Activated naive CD4-positive, alpha-beta T cell treated with Interleukin-2 at 50 U/mL for 16 hours (primary cell): ENCODE measurements at regions not wholly inside any gene's neighbourhood (a gene's known extent, or its start where the extent isn't known, plus 50 kb on each side); places are given as distances from the start of the nearest gene placed in this dataset.
"Not testable (repeated sequence)": the region's sequence is repeated elsewhere in the genome, so short reads cannot be mapped to it uniquely, and the experiment has no call there.

Experiments
- DNase-seq: peaks from one replicate; pipeline ENCODE4 v3.0.0-alpha.2; 2020

- DNase-seq = no peak
Measured at GRCh38 chr5:167918813-167919483, 372.5 kb upstream of the WWC1 start.

- no peak for DNase-seq
Measured at GRCh38 chr5:167920589-167920988, 370.9 kb upstream of the WWC1 start.

DNA sequence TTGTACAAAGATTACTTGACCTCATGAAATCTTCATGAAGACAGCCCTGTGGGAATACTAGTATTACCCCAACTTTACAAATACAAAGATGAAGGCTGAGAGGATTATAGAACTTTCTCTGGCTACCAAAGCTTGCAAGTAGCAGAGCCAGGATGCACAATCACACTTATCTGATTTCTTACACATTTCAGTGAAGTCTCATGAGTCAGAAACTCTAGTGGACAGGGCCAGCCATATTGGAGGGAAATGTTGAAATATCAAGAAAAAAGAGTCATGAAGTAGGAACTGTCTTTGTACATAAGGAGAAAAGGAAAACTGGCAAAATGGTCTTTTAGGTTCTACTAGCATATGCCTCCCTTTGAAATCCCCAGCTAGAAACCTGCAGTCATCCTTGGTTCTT is 369.6 kb upstream of the WWC1 start:
- DNase-seq = no peak

DNA sequence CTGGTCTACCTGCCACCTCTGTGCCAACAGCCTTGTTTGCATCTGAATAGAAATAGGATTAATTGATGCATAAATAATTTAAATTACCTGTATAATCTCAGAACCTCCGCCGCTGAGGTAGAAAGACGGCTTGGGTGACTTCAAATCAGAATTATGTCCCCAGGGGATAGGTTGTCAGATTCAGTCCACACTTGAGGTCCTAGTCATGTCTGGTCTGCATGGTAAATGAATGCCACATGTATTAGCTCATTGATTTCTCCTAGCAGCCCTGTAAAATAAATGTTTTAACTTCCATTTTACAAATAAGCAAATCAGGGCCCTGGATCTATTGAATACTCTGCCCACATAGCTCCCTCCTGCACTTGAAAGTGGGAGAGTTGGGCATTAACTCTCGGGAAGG is 368.0 kb upstream of the WWC1 start:
- DNase-seq = no peak

DNA sequence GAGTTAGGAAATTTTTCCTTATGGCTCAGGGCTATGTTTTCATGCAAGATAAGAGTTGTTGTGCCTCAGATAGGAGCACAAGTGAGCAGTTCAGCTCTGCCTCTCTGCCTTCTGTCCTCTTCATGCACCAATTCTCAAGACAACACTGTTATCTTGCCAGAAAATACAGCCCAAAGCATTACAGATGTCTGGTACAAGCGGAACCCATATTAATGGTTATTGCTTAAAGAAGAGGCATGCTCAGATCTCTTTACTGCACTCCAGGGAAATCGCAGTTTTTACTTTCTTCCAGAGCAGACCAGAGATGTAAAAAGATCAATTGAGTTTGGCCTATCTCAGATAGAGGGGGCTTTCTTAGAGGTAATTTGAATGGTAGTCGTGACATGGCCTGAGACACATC is 361.6 kb upstream of the WWC1 start:
- DNase-seq = no peak

GRCh38 chr5:167934551-167934971 is 356.9 kb upstream of the WWC1 start:
- no peak for DNase-seq

GRCh38 chr5:167936022-167936421 is 355.4 kb upstream of the WWC1 start:
- DNase-seq = no peak

DNA sequence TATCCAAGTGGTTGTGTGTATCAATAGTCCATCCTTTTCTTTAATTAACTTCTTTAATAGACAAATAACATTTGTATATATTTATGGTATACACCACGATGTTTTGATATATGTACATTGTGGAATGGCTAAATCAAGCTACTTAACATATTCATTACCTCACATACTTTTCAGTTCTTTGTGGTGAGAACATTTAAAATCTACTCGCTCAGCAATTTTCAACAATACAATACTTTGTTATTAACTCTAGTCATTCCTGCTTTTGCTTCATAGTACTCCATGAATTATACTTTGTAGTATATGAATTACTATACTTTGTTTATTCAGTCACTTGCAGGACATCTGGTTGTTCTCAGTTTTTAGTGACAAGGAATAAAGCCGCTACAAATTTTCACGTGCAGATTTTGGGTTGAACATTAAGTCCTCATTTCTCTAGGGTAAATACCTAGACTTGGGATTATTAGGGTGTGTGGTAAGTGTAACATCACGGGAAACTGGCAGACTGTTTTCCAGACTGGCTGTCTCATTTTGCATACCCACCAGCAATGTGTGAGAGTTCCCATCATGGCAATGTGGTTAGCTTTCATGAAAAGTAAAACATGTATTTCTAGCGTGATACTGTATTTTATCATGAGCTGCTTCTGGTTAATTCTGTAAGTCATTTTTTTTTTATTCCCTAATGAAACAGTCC is 354.4 kb upstream of the WWC1 start:
- no peak for DNase-seq

DNA sequence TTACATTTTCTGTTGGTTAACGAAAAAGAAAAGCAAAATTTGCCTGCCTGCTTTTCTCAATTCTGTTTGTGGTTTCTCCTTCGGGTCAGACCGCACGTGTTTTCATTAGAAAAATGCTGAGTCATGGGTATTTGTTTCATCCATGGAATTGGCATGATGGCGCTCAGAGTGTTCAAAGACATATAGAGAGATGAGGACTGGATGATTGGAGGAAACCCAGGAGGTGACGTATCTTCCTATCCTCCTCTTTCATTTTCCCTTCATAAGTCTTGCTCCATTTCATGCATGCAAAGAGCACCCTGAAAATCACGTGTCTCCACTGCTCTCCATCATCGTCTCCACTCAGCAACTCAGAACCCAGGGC is 353.8 kb upstream of the WWC1 start:
- DNase-seq = no peak

- DNase-seq = no peak
Measured at GRCh38 chr5:167939686-167940085, 351.8 kb upstream of the WWC1 start.

- no peak for DNase-seq
Measured at GRCh38 chr5:167940911-167941310, 350.5 kb upstream of the WWC1 start.

DNA sequence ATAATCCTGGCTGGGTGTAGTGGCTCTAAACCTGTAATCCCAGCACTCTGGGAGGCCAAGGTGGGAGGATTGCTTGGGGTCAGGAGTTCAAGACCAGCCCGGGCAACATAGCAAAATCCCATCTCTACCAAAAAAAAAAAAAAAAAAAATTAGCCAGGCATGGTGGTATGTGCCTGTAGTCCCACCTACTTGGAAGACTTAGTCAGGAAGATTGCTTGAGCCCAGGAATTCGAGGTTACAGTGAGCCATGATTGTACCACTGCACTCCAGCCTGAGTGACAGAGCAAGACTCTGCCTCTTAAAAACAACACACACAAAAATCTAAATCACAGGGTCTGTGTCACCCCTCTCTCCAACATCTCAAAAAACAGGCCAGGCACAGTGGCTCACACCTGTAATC is 349.9 kb upstream of the WWC1 start:
- DNase-seq = not testable (repeated sequence)

DNA sequence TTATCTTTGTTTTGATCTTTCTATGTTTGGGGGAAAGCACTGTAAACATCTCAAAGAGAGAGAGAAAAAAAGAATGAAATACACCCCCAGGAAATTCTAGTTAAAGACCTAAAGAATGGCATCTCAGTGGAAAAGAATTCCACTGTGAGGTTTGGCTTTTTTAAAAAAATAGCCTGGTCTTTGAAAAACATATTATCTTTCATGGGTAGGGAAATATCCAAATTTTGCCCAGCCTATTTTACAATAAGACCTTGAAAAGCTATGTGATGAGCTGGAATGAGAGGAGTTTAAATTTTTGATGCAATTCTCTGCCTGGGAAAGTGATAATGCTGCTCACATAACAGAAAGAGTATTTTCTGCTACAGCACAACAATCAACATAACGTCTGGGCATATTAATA is 348.1 kb upstream of the WWC1 start:
- DNase-seq = no peak

- no peak for DNase-seq
Measured at GRCh38 chr5:167944121-167944852, 347.2 kb upstream of the WWC1 start.

- DNase-seq = no peak
Measured at GRCh38 chr5:167945542-167946384, 345.7 kb upstream of the WWC1 start.

DNA sequence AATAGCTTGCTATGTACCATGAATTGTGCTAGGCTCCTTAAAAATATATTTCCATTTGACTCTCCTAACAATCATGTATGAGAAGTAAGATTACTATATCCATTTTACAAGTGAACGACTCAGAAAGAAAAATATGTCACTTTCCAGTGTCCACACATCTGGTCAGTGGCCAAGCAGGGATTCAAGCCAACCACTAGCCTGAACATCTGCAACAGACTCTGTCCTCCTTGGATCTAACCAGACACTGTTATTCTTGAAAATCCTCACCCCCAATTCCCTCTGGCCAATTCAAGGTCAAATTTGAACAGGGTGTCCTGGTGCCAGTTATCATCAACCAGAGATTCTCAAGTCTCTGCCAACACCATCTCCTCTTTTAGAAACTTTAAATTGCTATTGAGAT is 344.1 kb upstream of the WWC1 start:
- no peak for DNase-seq

DNA sequence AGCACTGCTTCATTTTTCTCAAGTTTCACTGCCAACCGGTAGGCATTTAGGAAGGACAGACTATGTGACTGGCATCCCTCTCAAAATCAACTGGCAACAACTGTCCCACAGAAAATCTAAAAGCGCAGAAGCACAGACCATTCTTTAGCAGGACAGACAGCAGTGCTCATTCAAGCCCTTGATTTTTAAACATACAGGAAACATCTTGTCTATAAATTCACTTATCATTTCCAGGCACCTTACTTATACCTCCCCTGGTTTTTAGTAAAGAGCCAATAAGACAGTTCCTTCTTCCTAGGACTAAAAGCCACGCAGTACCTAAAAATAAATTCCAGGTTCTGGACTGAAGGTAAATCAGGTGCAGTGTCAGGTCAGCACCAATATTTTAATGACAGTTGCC is 343.2 kb upstream of the WWC1 start:
- no peak for DNase-seq

DNA sequence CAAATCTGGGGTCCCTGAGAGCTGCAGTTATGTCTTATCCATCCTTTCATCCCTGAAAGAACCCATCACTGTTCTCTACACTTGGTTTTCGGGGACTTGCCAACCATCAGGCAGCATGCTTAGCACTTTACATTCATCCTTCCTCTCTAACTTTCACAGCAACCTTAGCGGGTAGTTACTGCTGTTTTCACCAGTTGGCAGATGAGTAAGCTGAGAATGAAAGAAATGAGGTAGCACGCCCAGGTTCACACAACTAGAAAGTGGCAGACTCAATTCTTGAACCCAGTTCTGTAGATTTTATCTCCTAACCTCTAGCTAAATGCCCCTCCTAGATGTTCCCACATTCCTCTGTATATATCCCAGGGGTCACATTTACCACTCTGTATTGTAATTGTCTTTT is 342.0 kb upstream of the WWC1 start:
- no peak for DNase-seq

- DNase-seq = no peak
Measured at GRCh38 chr5:167950126-167950721, 341.2 kb upstream of the WWC1 start.

DNA sequence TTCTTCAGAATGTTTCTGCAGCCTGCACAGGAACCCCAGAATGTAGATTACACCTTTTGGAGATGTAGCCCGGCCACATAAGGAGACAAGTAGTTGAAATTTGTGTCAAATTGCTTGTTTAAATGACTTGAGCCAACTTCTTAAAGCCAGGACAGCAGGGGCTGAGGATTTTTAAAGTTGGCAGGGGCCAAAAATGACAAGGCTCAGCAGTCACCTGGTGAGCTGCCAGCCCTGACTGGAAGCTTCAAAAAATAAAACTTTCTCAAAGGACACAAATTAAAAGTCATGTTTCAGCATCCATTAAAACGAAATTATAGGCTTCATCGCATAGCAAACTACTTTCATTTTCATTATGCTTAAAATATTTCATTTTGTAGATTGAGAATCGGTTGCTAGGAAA is 340.3 kb upstream of the WWC1 start:
- DNase-seq = no peak

DNA sequence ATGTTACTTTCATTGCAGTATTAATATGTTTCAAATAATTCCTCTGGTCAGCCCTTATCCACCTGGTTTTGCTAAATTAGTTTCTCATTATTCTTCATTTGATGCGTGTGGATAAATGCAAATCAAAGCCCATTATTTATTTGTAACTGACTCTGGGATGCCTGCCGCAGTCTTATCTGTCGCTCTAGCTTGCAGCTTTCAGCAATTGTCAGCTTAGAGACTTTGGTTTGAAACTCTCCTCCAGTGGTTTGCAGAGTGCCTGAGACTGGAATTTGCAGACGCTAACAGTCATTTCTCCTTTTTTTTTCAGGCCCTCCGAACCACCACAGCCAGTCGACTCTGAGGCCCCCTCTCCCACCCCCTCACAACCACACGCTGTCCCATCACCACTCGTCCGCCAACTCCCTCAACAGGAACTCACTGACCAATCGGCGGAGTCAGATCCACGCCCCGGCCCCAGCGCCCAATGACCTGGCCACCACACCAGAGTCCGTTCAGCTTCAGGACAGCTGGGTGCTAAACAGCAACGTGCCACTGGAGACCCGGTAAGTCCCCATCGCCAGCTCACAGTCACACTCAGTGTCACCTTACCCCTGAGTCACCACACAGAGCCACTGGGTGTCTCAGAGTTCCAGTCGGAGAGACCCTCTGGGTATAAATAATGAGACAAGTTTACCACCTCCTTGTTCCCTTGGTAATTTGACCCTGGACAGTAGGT is 339.0 kb upstream of the WWC1 start:
- no peak for DNase-seq

DNA sequence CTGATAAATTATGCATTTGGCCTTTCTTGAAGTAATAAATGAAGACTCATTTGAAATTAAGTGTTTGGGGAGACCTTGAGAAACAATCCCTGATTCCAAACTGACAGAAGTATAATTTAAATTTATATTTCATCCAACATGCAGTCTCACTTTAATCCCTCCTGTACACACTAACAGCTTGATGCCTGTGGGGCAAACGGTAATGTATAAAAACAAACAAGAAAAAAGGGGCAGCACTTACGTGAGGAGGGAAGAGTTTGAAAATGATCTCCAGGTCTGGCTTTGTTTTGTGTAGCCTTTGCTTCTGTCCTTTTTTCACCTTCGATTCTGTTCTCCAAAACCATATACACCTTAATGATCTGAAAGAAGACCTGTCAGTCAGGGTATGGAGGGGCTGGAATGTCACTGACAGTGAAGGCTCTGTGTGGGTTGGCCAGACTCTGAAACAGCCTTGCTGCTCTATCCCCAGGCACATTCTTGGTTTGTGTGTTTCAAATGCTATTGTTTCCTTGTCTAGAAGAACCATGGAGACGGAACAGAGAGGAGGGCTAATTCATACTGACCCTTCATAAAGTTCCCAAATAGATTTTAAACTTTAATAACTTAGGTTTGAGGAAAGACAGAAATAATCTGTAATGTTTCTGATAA is 338.2 kb upstream of the WWC1 start:
- no peak for DNase-seq
